OCI-LY1 (cell line): ENCODE measurements at regions not wholly inside any gene's neighbourhood (a gene's known extent, or its start where the extent isn't known, plus 50 kb on each side); places are given as distances from the start of the nearest gene placed in this dataset.

ENCODE experiments used
- CTCF ChIP-seq: fragments of 200-600 bp; sonication (generic), shearing (Covaris generic); IDR thresholded peaks from 2 replicates; pipeline ENCODE4 v1.5.1; 2017; ENCODE audit warnings: mild to moderate bottlenecking, antibody characterized with exemption, low read length, moderate library complexity, mixed read lengths
- EZH2 ChIP-seq: fragments of 200-600 bp; sonication (generic), shearing (Covaris generic); IDR thresholded peaks from 2 replicates; pipeline ENCODE4 v1.8.0; 2017; ENCODE audit warnings: borderline replicate concordance, mixed run types, mild to moderate bottlenecking, antibody characterized with exemption, low read length, moderate library complexity, mixed read lengths

GRCh38 chr18:78425019-78425412, 554.6 kb upstream of the SALL3 start:
- no peak for TF ChIP-seq CTCF
- no peak for TF ChIP-seq EZH2
